ENCODE measurements at regions not wholly inside any gene's neighbourhood (a gene's known extent, or its start where the extent isn't known, plus 50 kb on each side); places are given as distances from the start of the nearest gene placed in this dataset.

- H3K9ac ChIP-seq (ENCODE audit: low read depth, low read length, poor library complexity) = no peak overlapping the region
Observed at GRCh38 chrX:125894947-125895346, 271.1 kb downstream of the DCAF12L2 start.

GRCh38 chrX:125895518-125895917 lies 270.6 kb downstream of the DCAF12L2 start:
- Histone ChIP-seq H3K4me2 (ENCODE audit: insufficient read depth, low read length, poor library complexity, severe bottlenecking) (no peak overlapping the region), H3K4me3 (ENCODE audit: low read length in 2 of 2) (no peak overlapping the region), H2BK15ac (ENCODE audit: low read length) (no peak overlapping the region), H3K23ac (ENCODE audit: low read depth, low read length, poor library complexity) (no peak overlapping the region), H3K14ac (ENCODE audit: low read length) (no peak overlapping the region), H4K91ac (ENCODE audit: low read depth, low read length, poor library complexity) (no peak overlapping the region), H3K36me3 (replicated peaks in 1 of 2; ENCODE audit: control insufficient read depth in 2 of 2, insufficient read depth in 2 of 2, low read length in 2 of 2) (no peaks in the 10 kb centered on the region), H4K8ac (ENCODE audit: low read depth, low read length) (no peak overlapping the region), H2AFZ (ENCODE audit: low read length) (no peak overlapping the region), H2BK120ac (ENCODE audit: low read depth, low read length) (no peak overlapping the region), H3K4ac (ENCODE audit: low read length) (no peak overlapping the region), H3K9me3 (replicated peaks in 1 of 2; ENCODE audit: control insufficient read depth in 2 of 2, insufficient read depth in 1 of 2, low read depth in 1 of 2, low read length in 2 of 2) (no peaks in the 10 kb centered on the region), H2BK5ac (ENCODE audit: low read length) (no peak overlapping the region), H3K27me3 (ENCODE audit: control insufficient read depth in 3 of 3, insufficient read depth in 3 of 3, low read depth in 1 of 3, low read length in 3 of 3) (no peaks in the 10 kb centered on the region), H2AK5ac (ENCODE audit: low read depth, low read length) (no peak overlapping the region), H3K18ac (ENCODE audit: low read length) (no peak overlapping the region), H3K4me1 (ENCODE audit: control insufficient read depth in 2 of 2, insufficient read depth in 1 of 2, low read depth in 1 of 2, low read length in 2 of 2) (no peaks in the 10 kb centered on the region), H3K79me1 (ENCODE audit: low read depth, low read length) (no peaks in the 10 kb centered on the region), H3K27ac (replicated peaks; ENCODE audit: low read length) (no peak overlapping the region), H2BK12ac (ENCODE audit: low read length) (no peak overlapping the region), H3K9ac (ENCODE audit: low read depth, low read length, poor library complexity) (no peak overlapping the region)
- WGBS, 2 donors (ENCODE audit: extremely low coverage in 2 of 2, insufficient read length in 2 of 2, insufficient replicate concordance in 1 of 2) = no CpG with 5 or more reads among the region's 3 CpGs
- no peak for DNase-seq (ENCODE audit: low spot score)

More at GRCh38 chrX:125894947-125895346, 271.1 kb downstream of the DCAF12L2 start:
- H4K91ac ChIP-seq (ENCODE audit: low read depth, low read length, poor library complexity) = no peak overlapping the region
- H3K4me1 ChIP-seq (ENCODE audit: control insufficient read depth in 2 of 2, insufficient read depth in 1 of 2, low read depth in 1 of 2, low read length in 2 of 2) = no peaks in the 10 kb centered on the region
- H2BK12ac ChIP-seq (ENCODE audit: low read length) = no peak overlapping the region
- no peaks in the 10 kb centered on the region for H3K79me1 ChIP-seq (ENCODE audit: low read depth, low read length)
- DNase-seq (ENCODE audit: low spot score) = no peak
- no peak overlapping the region for H3K23ac ChIP-seq (ENCODE audit: low read depth, low read length, poor library complexity)
- H3K27me3 ChIP-seq (ENCODE audit: control insufficient read depth in 3 of 3, insufficient read depth in 3 of 3, low read depth in 1 of 3, low read length in 3 of 3) = no peaks in the 10 kb centered on the region
- no peak overlapping the region for H2AFZ ChIP-seq (ENCODE audit: low read length)
- H3K36me3 ChIP-seq (replicated peaks in 1 of 2; ENCODE audit: control insufficient read depth in 2 of 2, insufficient read depth in 2 of 2, low read length in 2 of 2) = no peaks in the 10 kb centered on the region
- H2BK5ac ChIP-seq (ENCODE audit: low read length) = no peak overlapping the region
- no peak overlapping the region for H3K14ac ChIP-seq (ENCODE audit: low read length)
- H3K27ac ChIP-seq (replicated peaks; ENCODE audit: low read length) = no peak overlapping the region
- H3K4me3 ChIP-seq (ENCODE audit: low read length in 2 of 2) = no peak overlapping the region
- no peak overlapping the region for H3K4ac ChIP-seq (ENCODE audit: low read length)
- no peaks in the 10 kb centered on the region for H3K9me3 ChIP-seq (replicated peaks in 1 of 2; ENCODE audit: control insufficient read depth in 2 of 2, insufficient read depth in 1 of 2, low read depth in 1 of 2, low read length in 2 of 2)
- H2BK120ac ChIP-seq (ENCODE audit: low read depth, low read length) = no peak overlapping the region
- no peak overlapping the region for H2AK5ac ChIP-seq (ENCODE audit: low read depth, low read length)
- H4K8ac ChIP-seq (ENCODE audit: low read depth, low read length) = no peak overlapping the region
- no peak overlapping the region for H3K18ac ChIP-seq (ENCODE audit: low read length)
- no peak overlapping the region for H3K4me2 ChIP-seq (ENCODE audit: insufficient read depth, low read length, poor library complexity, severe bottlenecking)
- H2BK15ac ChIP-seq (ENCODE audit: low read length) = no peak overlapping the region
- WGBS, 2 donors (ENCODE audit: extremely low coverage in 2 of 2, insufficient read length in 2 of 2, insufficient replicate concordance in 1 of 2) = no CpG with 5 or more reads among the region's 4 CpGs

GRCh38 chrX:125926295-125926694 lies 239.8 kb downstream of the DCAF12L2 start:
- no peaks in the 10 kb centered on the region for H3K36me3 ChIP-seq (replicated peaks in 1 of 2; ENCODE audit: control insufficient read depth in 2 of 2, insufficient read depth in 2 of 2, low read length in 2 of 2)
- H2BK12ac ChIP-seq (ENCODE audit: low read length) = no peak overlapping the region
- no peaks in the 10 kb centered on the region for H3K79me1 ChIP-seq (ENCODE audit: low read depth, low read length)
- H3K27me3 ChIP-seq (ENCODE audit: control insufficient read depth in 3 of 3, insufficient read depth in 3 of 3, low read depth in 1 of 3, low read length in 3 of 3) = no peaks in the 10 kb centered on the region
- no peak overlapping the region for H3K14ac ChIP-seq (ENCODE audit: low read length)
- no peak overlapping the region for H2BK15ac ChIP-seq (ENCODE audit: low read length)
- H3K27ac ChIP-seq (replicated peaks; ENCODE audit: low read length) = no peak overlapping the region
- H3K23ac ChIP-seq (ENCODE audit: low read depth, low read length, poor library complexity) = no peak overlapping the region
- no peak overlapping the region for H2AK5ac ChIP-seq (ENCODE audit: low read depth, low read length)
- no CpG with 5 or more reads among the region's 4 CpGs for WGBS, 2 donors (ENCODE audit: extremely low coverage in 2 of 2, insufficient read length in 2 of 2, insufficient replicate concordance in 1 of 2)
- no peaks in the 10 kb centered on the region for H3K9me3 ChIP-seq (replicated peaks in 1 of 2; ENCODE audit: control insufficient read depth in 2 of 2, insufficient read depth in 1 of 2, low read depth in 1 of 2, low read length in 2 of 2)
- no peak overlapping the region for H3K4me2 ChIP-seq (ENCODE audit: insufficient read depth, low read length, poor library complexity, severe bottlenecking)
- H2BK5ac ChIP-seq (ENCODE audit: low read length) = no peak overlapping the region
- no peak overlapping the region for H3K4me3 ChIP-seq (ENCODE audit: low read length in 2 of 2)
- H3K4ac ChIP-seq (ENCODE audit: low read length) = no peak overlapping the region
- no peak overlapping the region for H2BK120ac ChIP-seq (ENCODE audit: low read depth, low read length)
- no peak overlapping the region for H4K8ac ChIP-seq (ENCODE audit: low read depth, low read length)
- H3K4me1 ChIP-seq (ENCODE audit: control insufficient read depth in 2 of 2, insufficient read depth in 1 of 2, low read depth in 1 of 2, low read length in 2 of 2) = no peaks in the 10 kb centered on the region
- no peak overlapping the region for H2AFZ ChIP-seq (ENCODE audit: low read length)
- DNase-seq (ENCODE audit: low spot score) = no peak
- H3K9ac ChIP-seq (ENCODE audit: low read depth, low read length, poor library complexity) = no peak overlapping the region
- H4K91ac ChIP-seq (ENCODE audit: low read depth, low read length, poor library complexity) = no peak overlapping the region
- H3K18ac ChIP-seq (ENCODE audit: low read length) = no peak overlapping the region

GRCh38 chrX:125940985-125941384 lies 225.1 kb downstream of the DCAF12L2 start:
- Histone ChIP-seq H3K14ac (ENCODE audit: low read length) (no peak overlapping the region), H2BK15ac (ENCODE audit: low read length) (no peak overlapping the region), H2AK5ac (ENCODE audit: low read depth, low read length) (no peak overlapping the region), H3K4me1 (ENCODE audit: control insufficient read depth in 2 of 2, insufficient read depth in 1 of 2, low read depth in 1 of 2, low read length in 2 of 2) (no peaks in the 10 kb centered on the region), H3K36me3 (replicated peaks in 1 of 2; ENCODE audit: control insufficient read depth in 2 of 2, insufficient read depth in 2 of 2, low read length in 2 of 2) (no peaks in the 10 kb centered on the region), H2BK12ac (ENCODE audit: low read length) (no peak overlapping the region), H3K4me2 (ENCODE audit: insufficient read depth, low read length, poor library complexity, severe bottlenecking) (no peak overlapping the region), H3K18ac (ENCODE audit: low read length) (no peak overlapping the region), H2BK120ac (ENCODE audit: low read depth, low read length) (no peak overlapping the region), H4K91ac (ENCODE audit: low read depth, low read length, poor library complexity) (no peak overlapping the region), H3K23ac (ENCODE audit: low read depth, low read length, poor library complexity) (no peak overlapping the region), H3K9me3 (replicated peaks in 1 of 2; ENCODE audit: control insufficient read depth in 2 of 2, insufficient read depth in 1 of 2, low read depth in 1 of 2, low read length in 2 of 2) (peaks cover 0 to 2% of the 10 kb centered on the region in 2 donors), H2BK5ac (ENCODE audit: low read length) (no peak overlapping the region), H3K9ac (ENCODE audit: low read depth, low read length, poor library complexity) (no peak overlapping the region), H3K27me3 (ENCODE audit: control insufficient read depth in 3 of 3, insufficient read depth in 3 of 3, low read depth in 1 of 3, low read length in 3 of 3) (no peaks in the 10 kb centered on the region), H3K4me3 (ENCODE audit: low read length in 2 of 2) (no peak overlapping the region), H3K4ac (ENCODE audit: low read length) (no peak overlapping the region), H3K27ac (replicated peaks; ENCODE audit: low read length) (no peak overlapping the region), H2AFZ (ENCODE audit: low read length) (no peak overlapping the region), H3K79me1 (ENCODE audit: low read depth, low read length) (no peaks in the 10 kb centered on the region), H4K8ac (ENCODE audit: low read depth, low read length) (no peak overlapping the region)
- no CpG with 5 or more reads among the region's 1 CpG for WGBS, 2 donors (ENCODE audit: extremely low coverage in 2 of 2, insufficient read length in 2 of 2, insufficient replicate concordance in 1 of 2)
- no peak for DNase-seq (ENCODE audit: low spot score)
